ENCODE measurements at regions not wholly inside any gene's neighbourhood (a gene's known extent, or its start where the extent isn't known, plus 50 kb on each side); places are given as distances from the start of the nearest gene placed in this dataset.

- TF ChIP-seq ZNF462 (CRISPR knock-in tag; IDR thresholded peaks at IDR 0.05) (no peak), EZH2phosphoT487 (IDR thresholded peaks at IDR 0.05; ENCODE audit: unreplicated experiment) (no peak), ETS1 (IDR thresholded peaks at IDR 0.05) (no peak), CTCF (conservative IDR thresholded peaks at IDR 0.05; ENCODE audit: low read depth in 2 of 2) (no peak), NANOG (IDR thresholded peaks at IDR 0.05; ENCODE audit: borderline replicate concordance) (no peak)
Observed at GRCh38 chr7:12888717-12889116, 201.3 kb downstream of the ARL4A start (continued).

- no peaks in the 10 kb centered on the region for H3K27me3 ChIP-seq (ENCODE audit: insufficient read depth)
- H3K27me3 Mint-ChIP-seq (ENCODE audit: insufficient read depth, low read depth, poor library complexity) = peaks cover 4% of the 10 kb centered on the region
- H4K20me1 ChIP-seq (replicated peaks; ENCODE audit: insufficient read depth) = no peaks in the 10 kb centered on the region
- H3K4me2 ChIP-seq = no peak overlapping the region
- DNase-seq (ENCODE audit: low spot score) (no peak), ATAC-seq (no peak)
- no peak overlapping the region for H3K27ac ChIP-seq (ENCODE audit: low read depth)
- no peaks in the 10 kb centered on the region for H3K9me3 Mint-ChIP-seq
- H3K36me3 Mint-ChIP-seq (ENCODE audit: low read depth) = no peaks in the 10 kb centered on the region; the same call in 2 of the 3 replicates
- H3K9me2 ChIP-seq (ENCODE audit: insufficient read depth) = peaks cover 2% of the 10 kb centered on the region; the same call in 1 of the 2 replicates
- H3F3A ChIP-seq (replicated peaks; ENCODE audit: low read depth) = no peaks in the 10 kb centered on the region
- no peaks in the 10 kb centered on the region for H3K79me2 ChIP-seq (replicated peaks; ENCODE audit: insufficient read depth)
- no peaks in the 10 kb centered on the region for H3K36me3 ChIP-seq (ENCODE audit: insufficient read depth)
- no peak overlapping the region for H3K4me3 ChIP-seq
- no peak overlapping the region for H3K4me3 Mint-ChIP-seq
- H3K4me1 Mint-ChIP-seq = no peaks in the 10 kb centered on the region
- no peaks in the 10 kb centered on the region for H3K4me1 ChIP-seq (ENCODE audit: insufficient read depth)
- no peak overlapping the region for H3K27ac Mint-ChIP-seq
- no peak overlapping the region for H2AFZ ChIP-seq
- TF ChIP-seq EZH2phosphoT487 (IDR thresholded peaks at IDR 0.05; ENCODE audit: unreplicated experiment) (no peak), CREB1 (CRISPR knock-in tag; IDR thresholded peaks at IDR 0.05; ENCODE audit: low read depth) (no peak), EZH2 (IDR thresholded peaks at IDR 0.05; ENCODE audit: low read depth, unreplicated experiment) (no peak), ZNF331 (CRISPR knock-in tag; IDR thresholded peaks at IDR 0.05; ENCODE audit: low read depth) (no peak), CTCF (conservative IDR thresholded peaks at IDR 0.05; ENCODE audit: low read depth in 2 of 2) (no peak), JUNB (IDR thresholded peaks at IDR 0.05; ENCODE audit: unreplicated experiment) (no peak), POLR2AphosphoS5 (IDR thresholded peaks at IDR 0.05; ENCODE audit: low read depth) (no peak)
Observed at GRCh38 chr7:12889391-12889790, 202.0 kb downstream of the ARL4A start.

Measured in GM23338 (cell line).